Ishikawa (cell line): ENCODE measurements at regions not wholly inside any gene's neighbourhood (a gene's known extent, or its start where the extent isn't known, plus 50 kb on each side); places are given as distances from the start of the nearest gene placed in this dataset.

Source experiments
- CEBPB ChIP-seq: IDR thresholded peaks from 2 replicates; pipeline ENCODE4 v1.6.1; 2012
- CREB1 ChIP-seq: IDR thresholded peaks from 2 replicates; pipeline ENCODE4 v1.6.1; 2012; ENCODE audit warnings: low read depth
- EGR1 ChIP-seq: IDR thresholded peaks from 2 replicates; pipeline ENCODE4 v1.6.1; 2012
- EP300 ChIP-seq: IDR thresholded peaks from 2 replicates; pipeline ENCODE4 v1.6.1; 2012; ENCODE audit warnings: borderline replicate concordance
- FOXM1 ChIP-seq: IDR thresholded peaks from 2 replicates; pipeline ENCODE4 v1.6.1; 2012; ENCODE audit warnings: low read depth, borderline replicate concordance
- MAX ChIP-seq: IDR thresholded peaks from 2 replicates; pipeline ENCODE4 v1.6.1; 2012
- NFIC ChIP-seq: IDR thresholded peaks from 2 replicates; pipeline ENCODE4 v1.6.1; 2012
- RAD21 ChIP-seq: IDR thresholded peaks from 2 replicates; pipeline ENCODE4 v1.6.1; 2012; ENCODE audit warnings: low read depth
- REST ChIP-seq: IDR thresholded peaks from 2 replicates; pipeline ENCODE4 v1.6.1; 2012; ENCODE audit warnings: low read depth, mild to moderate bottlenecking
- TAF1 ChIP-seq: IDR thresholded peaks from 2 replicates; pipeline ENCODE4 v1.6.1; 2012; ENCODE audit warnings: low read depth, mild to moderate bottlenecking
- TCF12 ChIP-seq: IDR thresholded peaks from 2 replicates; pipeline ENCODE4 v1.6.1; 2012; ENCODE audit warnings: low read depth
- TEAD4 ChIP-seq: IDR thresholded peaks from 2 replicates; pipeline ENCODE4 v1.6.1; 2012
- USF1 ChIP-seq: IDR thresholded peaks from 2 replicates; pipeline ENCODE4 v1.6.1; 2012
- YY1 ChIP-seq: IDR thresholded peaks from 2 replicates; pipeline ENCODE4 v1.6.1; 2012; ENCODE audit warnings: low read depth
- ZBTB7A ChIP-seq: IDR thresholded peaks from 2 replicates; pipeline ENCODE4 v1.6.1; 2012; ENCODE audit warnings: low read depth

- TF ChIP-seq REST: no peak
- no peak for TF ChIP-seq FOXM1
- no peak for TF ChIP-seq RAD21
Observed at GRCh38 chr14:41349289-41349910, 257.3 kb upstream of the LRFN5 start.

GRCh38 chr14:41343857-41344256 is 262.8 kb upstream of the LRFN5 start:
- TF ChIP-seq TCF12: no peak
- no peak for TF ChIP-seq USF1
- TF ChIP-seq EGR1: no peak
- no peak for TF ChIP-seq YY1
- no peak for TF ChIP-seq REST
- TF ChIP-seq TEAD4: no peak
- no peak for TF ChIP-seq EP300
- no peak for TF ChIP-seq RAD21
- TF ChIP-seq ZBTB7A: no peak
- no peak for TF ChIP-seq FOXM1
- TF ChIP-seq TAF1: no peak
- TF ChIP-seq MAX: no peak
- TF ChIP-seq CREB1: no peak
- no peak for TF ChIP-seq NFIC
- no peak for TF ChIP-seq CEBPB

- TF ChIP-seq CREB1 (no peak), TCF12 (no peak), RAD21 (no peak), YY1 (no peak), EP300 (no peak), REST (no peak), ZBTB7A (no peak), NFIC (no peak)
Observed at GRCh38 chr14:41313196-41313595, 293.5 kb upstream of the LRFN5 start.

GRCh38 chr14:41303506-41303905 is 303.2 kb upstream of the LRFN5 start:
- no peak for TF ChIP-seq EGR1
- TF ChIP-seq NFIC: no peak
- no peak for TF ChIP-seq USF1
- TF ChIP-seq MAX: no peak
- no peak for TF ChIP-seq YY1
- no peak for TF ChIP-seq RAD21
- peak; percentile 55 for TF ChIP-seq CEBPB

GRCh38 chr14:41302776-41303175 is 303.9 kb upstream of the LRFN5 start:
- TF ChIP-seq TCF12: 0 out of 2 replicates have a peak, but pooled peaks have one; percentile 16
- TF ChIP-seq EP300: peak; percentile 26; the same call in 1 of the 2 replicates
- 0 out of 2 replicates have a peak, but pooled peaks have one; percentile 40 for TF ChIP-seq CEBPB
- TF ChIP-seq TEAD4: 0 out of 2 replicates have a peak, but pooled peaks have one; percentile 17
- no peak for TF ChIP-seq REST
